CD4-positive, alpha-beta memory T cell (primary cell): ENCODE measurements at regions not wholly inside any gene's neighbourhood (a gene's known extent, or its start where the extent isn't known, plus 50 kb on each side); places are given as distances from the start of the nearest gene placed in this dataset.

Experiments used
- CTCF ChIA-PET: fragments of 350-600 bp; sonication (Branson Sonifier 250); formaldehyde crosslinking; loops from one replicate; lab custom pipeline; 2021; ENCODE audit warnings: inconsistent platforms; ENCODE audit not compliant: partially characterized antibody; lab: Charles Lee
- POLR2A ChIA-PET: fragments of 350-600 bp; sonication (Branson Sonifier 250); formaldehyde crosslinking; loops from one replicate; lab custom pipeline; 2021; ENCODE audit not compliant: partially characterized antibody; lab: Charles Lee
- DNase-seq, 5 donors: peaks; one replicate each; pipeline versions ENCODE4 v3.0.0 to v3.0.0-alpha.2; 2020 to 2022; ENCODE audit warnings: mixed read lengths in 1 of 5
- H3K27ac ChIP-seq: one replicate; pipeline ENCODE4 v1.7.0; 2013; ENCODE audit warnings: low read depth, low read length
- H3K27me3 ChIP-seq: 2 replicates; pipeline ENCODE4 v1.7.0; 2013; ENCODE audit warnings: mild to moderate bottlenecking, low read length, moderate library complexity; ENCODE audit not compliant: insufficient read depth
- H3K36me3 ChIP-seq: 2 replicates; pipeline ENCODE4 v1.7.0; 2013; ENCODE audit warnings: mild to moderate bottlenecking, low read length, moderate library complexity; ENCODE audit not compliant: insufficient read depth
- H3K4me1 ChIP-seq: 2 replicates; pipeline ENCODE4 v1.7.0; 2013; ENCODE audit warnings: mild to moderate bottlenecking, low read length, moderate library complexity; ENCODE audit not compliant: insufficient read depth
- H3K4me3 ChIP-seq, 2 donors: one replicate each; pipeline ENCODE4 v1.7.0; 2013; ENCODE audit warnings: low read length in 2 of 2, mild to moderate bottlenecking in 1 of 2
- H3K9me3 ChIP-seq, 2 donors: one replicate each; pipeline ENCODE4 v1.7.0; 2013; ENCODE audit warnings: low read length in 2 of 2, control low read depth in 1 of 2; ENCODE audit not compliant: control insufficient read depth in 1 of 2
- H3K27ac Mint-ChIP-seq, 7 donors: one replicate each; pipeline ENCODE4 v1.8.0; 2020 to 2021; ENCODE audit warnings: mixed read lengths in 7 of 7, mild to moderate bottlenecking in 6 of 7, inconsistent platforms in 3 of 7, moderate library complexity in 3 of 7
- H3K27me3 Mint-ChIP-seq, 2 donors: one replicate each; pipeline ENCODE4 v1.8.0; 2020 to 2021; ENCODE audit warnings: mixed read lengths in 2 of 2
- H3K36me3 Mint-ChIP-seq, 2 donors: one replicate each; pipeline ENCODE4 v1.8.0; 2020 to 2021; ENCODE audit warnings: mixed read lengths in 2 of 2, inconsistent platforms in 1 of 2, mild to moderate bottlenecking in 1 of 2
- H3K4me1 Mint-ChIP-seq, 4 donors: one replicate each; pipeline ENCODE4 v1.8.0; 2020 to 2021; ENCODE audit warnings: mixed read lengths in 4 of 4, mild to moderate bottlenecking in 1 of 4
- H3K4me3 Mint-ChIP-seq, 8 donors: one replicate each; pipeline ENCODE4 v1.8.0; 2020 to 2021; ENCODE audit warnings: mixed read lengths in 8 of 8, mild to moderate bottlenecking in 7 of 8, moderate library complexity in 6 of 8, inconsistent platforms in 3 of 8
- H3K9me3 Mint-ChIP-seq, 8 donors: one replicate each; pipeline ENCODE4 v1.8.0; 2020 to 2021; ENCODE audit warnings: mixed read lengths in 8 of 8, mild to moderate bottlenecking in 5 of 8, inconsistent platforms in 3 of 8, moderate library complexity in 1 of 8
- intact Hi-C: fragments of 100-400 bp; cut with micrococcal nuclease; formaldehyde crosslinking; loops from one replicate; pipeline ENCODE4 v1.15.1; 2023

DNA sequence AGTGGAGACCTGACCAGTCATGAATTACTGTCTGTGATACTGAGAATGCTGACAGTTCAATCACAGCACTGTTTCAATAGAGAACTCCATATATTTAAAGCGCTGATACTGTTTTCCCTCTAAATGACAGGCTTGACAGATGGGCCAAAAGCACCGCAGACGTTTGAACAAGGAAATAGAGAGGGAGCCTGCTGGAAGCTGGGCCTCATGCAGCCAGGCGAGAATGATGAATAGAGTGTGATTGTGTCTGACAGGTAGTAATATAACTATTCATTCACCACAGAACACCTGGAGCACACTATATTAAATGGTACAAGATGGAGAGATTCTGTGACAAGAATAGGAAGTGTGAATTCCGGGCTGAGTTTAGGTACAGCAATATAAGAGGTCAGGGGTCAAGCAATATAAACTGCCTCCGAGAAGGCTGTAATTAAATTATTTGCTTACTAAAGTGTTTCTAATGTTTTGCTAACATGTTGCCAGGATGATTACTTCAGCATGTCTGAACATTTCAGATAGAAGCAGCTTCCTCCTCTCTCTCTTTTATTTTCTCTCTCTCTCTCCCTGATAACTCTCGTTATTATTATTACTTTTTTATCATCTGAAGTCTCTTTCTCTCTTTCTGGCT is 297.7 kb downstream of the CSNK1G3 start:
- H3K4me3 ChIP-seq = no peak overlapping the region
- H3K27me3 ChIP-seq = no peaks in the 10 kb centered on the region
- no peaks in the 10 kb centered on the region for H3K36me3 ChIP-seq
- Mint-ChIP-seq H3K27me3 (no peaks in the 10 kb centered on the region), H3K27ac (no peak overlapping the region), H3K36me3 (no peaks in the 10 kb centered on the region), H3K4me3 (no peak overlapping the region), H3K4me1 (no peaks in the 10 kb centered on the region), H3K9me3 (peaks cover 0 to 3% (median 0%) of the 10 kb centered on the region in 8 donors)
- H3K4me1 ChIP-seq = no peaks in the 10 kb centered on the region
- ChIA-PET CTCF (no interaction called here), POLR2A (no interaction called here)
- DNase-seq = no peak
- intact Hi-C loops = no loop called here
- no peak overlapping the region for H3K27ac ChIP-seq
- no peaks in the 10 kb centered on the region for H3K9me3 ChIP-seq

- H3K27ac Mint-ChIP-seq = no peak overlapping the region
- POLR2A ChIA-PET = no interaction called here
These were observed 296.7 kb downstream of the CSNK1G3 start for GRCh38 chr5:123808461-123809380.

GRCh38 chr5:123807177-123807945 is 295.4 kb downstream of the CSNK1G3 start:
- intact Hi-C loops = no loop called here
- Mint-ChIP-seq H3K9me3 (peaks cover 0 to 2% (median 0%) of the 10 kb centered on the region in 8 donors), H3K4me1 (no peaks in the 10 kb centered on the region), H3K4me3 (no peak overlapping the region), H3K27me3 (no peaks in the 10 kb centered on the region), H3K36me3 (no peaks in the 10 kb centered on the region), H3K27ac (no peak overlapping the region)
- no peak for DNase-seq
- ChIA-PET POLR2A (no interaction called here), CTCF (no interaction called here)
- H3K36me3 ChIP-seq = no peaks in the 10 kb centered on the region
- no peak overlapping the region for H3K4me3 ChIP-seq
- no peaks in the 10 kb centered on the region for H3K9me3 ChIP-seq
- H3K27me3 ChIP-seq = no peaks in the 10 kb centered on the region
- no peak overlapping the region for H3K27ac ChIP-seq
- H3K4me1 ChIP-seq = no peaks in the 10 kb centered on the region

More at GRCh38 chr5:123808461-123809380, 296.7 kb downstream of the CSNK1G3 start:
- no peaks in the 10 kb centered on the region for H3K36me3 ChIP-seq
- H3K27me3 Mint-ChIP-seq = no peaks in the 10 kb centered on the region
- H3K4me1 ChIP-seq = no peaks in the 10 kb centered on the region
- H3K27ac ChIP-seq = no peak overlapping the region
- H3K4me3 Mint-ChIP-seq = no peak overlapping the region
- intact Hi-C loops = no loop called here
- H3K9me3 Mint-ChIP-seq = peaks cover 0 to 3% (median 0%) of the 10 kb centered on the region in 8 donors
- no peak overlapping the region for H3K4me3 ChIP-seq
- H3K27me3 ChIP-seq = no peaks in the 10 kb centered on the region
- CTCF ChIA-PET = no interaction called here
- no peaks in the 10 kb centered on the region for H3K9me3 ChIP-seq
- no peaks in the 10 kb centered on the region for H3K36me3 Mint-ChIP-seq
- DNase-seq = peak in 1 of 5 donors; percentile 27
- H3K4me1 Mint-ChIP-seq = no peaks in the 10 kb centered on the region

DNA sequence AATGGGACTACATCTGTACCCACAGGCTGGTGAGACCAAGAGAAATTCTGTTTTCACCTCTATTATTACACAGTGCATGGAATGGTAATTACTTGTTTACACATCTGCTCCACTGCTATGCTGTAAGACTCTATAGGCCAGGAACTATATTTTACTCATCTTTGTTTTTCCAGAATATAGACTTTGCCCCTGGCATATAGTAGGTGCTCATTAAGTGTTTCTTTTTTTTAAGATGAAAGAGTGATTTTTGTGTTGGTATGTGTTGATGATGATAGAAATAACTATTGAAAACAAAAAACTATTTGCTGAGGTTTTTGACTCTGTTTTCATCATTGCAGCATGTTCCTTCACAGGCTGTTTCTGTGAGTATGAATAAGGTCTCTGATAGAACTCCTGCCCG is 294.7 kb downstream of the CSNK1G3 start:
- Histone ChIP-seq H3K27ac (no peak overlapping the region), H3K27me3 (no peaks in the 10 kb centered on the region), H3K36me3 (no peaks in the 10 kb centered on the region), H3K9me3 (no peaks in the 10 kb centered on the region), H3K4me3 (no peak overlapping the region), H3K4me1 (no peaks in the 10 kb centered on the region)
- no peak overlapping the region for H3K4me3 Mint-ChIP-seq
- ChIA-PET CTCF (no interaction called here), POLR2A (no interaction called here)
- H3K9me3 Mint-ChIP-seq = peaks cover 0 to 2% (median 0%) of the 10 kb centered on the region in 8 donors
- no peak overlapping the region for H3K27ac Mint-ChIP-seq
- intact Hi-C loops = no loop called here
- H3K36me3 Mint-ChIP-seq = no peaks in the 10 kb centered on the region
- no peak for DNase-seq
- no peaks in the 10 kb centered on the region for H3K4me1 Mint-ChIP-seq
- no peaks in the 10 kb centered on the region for H3K27me3 Mint-ChIP-seq

GRCh38 chr5:123805300-123805699 is 293.3 kb downstream of the CSNK1G3 start:
- no peaks in the 10 kb centered on the region for H3K9me3 ChIP-seq

DNA sequence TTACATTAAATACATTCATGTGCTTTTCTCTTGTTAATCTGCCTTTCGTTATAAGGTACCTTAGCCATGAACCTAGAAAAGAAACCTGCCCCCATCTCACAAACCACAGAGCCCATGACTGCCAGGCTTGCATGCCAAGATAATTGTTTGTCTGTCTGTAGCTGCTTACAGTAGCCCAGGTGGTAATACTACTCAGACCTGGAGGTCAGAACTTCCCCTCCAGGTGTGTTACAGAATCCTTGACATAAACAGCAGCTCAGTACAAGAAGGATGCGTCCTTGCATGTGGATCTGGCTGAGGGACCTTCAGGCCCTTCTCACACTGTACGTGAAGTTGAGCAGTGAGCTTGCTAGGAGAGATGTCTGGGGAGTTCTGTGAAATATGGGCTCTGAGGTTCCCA is 291.4 kb downstream of the CSNK1G3 start:
- H3K27ac Mint-ChIP-seq = no peak overlapping the region
- no peaks in the 10 kb centered on the region for H3K27me3 Mint-ChIP-seq
- Histone ChIP-seq H3K4me3 (no peak overlapping the region), H3K27me3 (no peaks in the 10 kb centered on the region), H3K36me3 (no peaks in the 10 kb centered on the region), H3K27ac (no peak overlapping the region), H3K9me3 (no peaks in the 10 kb centered on the region), H3K4me1 (no peaks in the 10 kb centered on the region)
- H3K9me3 Mint-ChIP-seq = peaks cover 0 to 2% (median 0%) of the 10 kb centered on the region in 8 donors
- ChIA-PET POLR2A (no interaction called here), CTCF (no interaction called here)
- H3K36me3 Mint-ChIP-seq = no peaks in the 10 kb centered on the region
- no peak overlapping the region for H3K4me3 Mint-ChIP-seq
- DNase-seq = no peak
- no peaks in the 10 kb centered on the region for H3K4me1 Mint-ChIP-seq
- intact Hi-C loops = no loop called here

More at GRCh38 chr5:123805300-123805699, 293.3 kb downstream of the CSNK1G3 start:
- Mint-ChIP-seq H3K36me3 (no peaks in the 10 kb centered on the region), H3K4me1 (no peaks in the 10 kb centered on the region), H3K27me3 (no peaks in the 10 kb centered on the region), H3K9me3 (peaks cover 0 to 2% (median 0%) of the 10 kb centered on the region in 8 donors), H3K4me3 (no peak overlapping the region), H3K27ac (no peak overlapping the region)
- Histone ChIP-seq H3K27me3 (no peaks in the 10 kb centered on the region), H3K4me1 (no peaks in the 10 kb centered on the region), H3K27ac (no peak overlapping the region), H3K4me3 (no peak overlapping the region), H3K36me3 (no peaks in the 10 kb centered on the region)
- intact Hi-C loops = no loop called here
- DNase-seq = no peak
- CTCF ChIA-PET = no interaction called here
- POLR2A ChIA-PET = no interaction called here
